Caco-2 (cell line): ENCODE measurements at regions not wholly inside any gene's neighbourhood (a gene's known extent, or its start where the extent isn't known, plus 50 kb on each side); places are given as distances from the start of the nearest gene placed in this dataset.

Source experiments
- BruUV-seq: library from RNA; stranded (reverse); fragments of 400-500 nt; replicated peaks from 2 replicates; lab custom pipeline; 2021; lab: Mats Ljungman, UMichigan
- CTCF ChIA-PET: fragments of 300-600 bp; sonication (Branson Sonifier 250); formaldehyde crosslinking; loops from one replicate; lab custom pipeline; 2022; ENCODE audit warnings: antibody characterized with exemption; lab: Charles Lee
- POLR2A ChIA-PET: fragments of 300-600 bp; sonication (Branson Sonifier 250); formaldehyde crosslinking; loops from one replicate; lab custom pipeline; 2022; ENCODE audit warnings: antibody characterized with exemption; lab: Charles Lee
- DNase-seq, 2 experiments: peaks; one replicate each; pipeline versions ENCODE4 v3.0.0 to v3.0.0-alpha.2; 2020 to 2022
- H3K27me3 ChIP-seq: replicated peaks from 2 replicates; pipeline ENCODE4 v1.6.0; 2011; ENCODE audit warnings: low read length; ENCODE audit not compliant: control insufficient read depth, insufficient read depth
- H3K36me3 ChIP-seq: 2 replicates; pipeline ENCODE4 v1.5.1; 2011; ENCODE audit warnings: low read length; ENCODE audit not compliant: control insufficient read depth, insufficient read depth
- H3K4me1 ChIP-seq: fragments of 250-450 bp; sonication (Bioruptor Pico); 2 replicates; pipeline ENCODE4 v1.5.1; 2020; ENCODE audit warnings: mild to moderate bottlenecking
- H3K4me3 ChIP-seq: 2 replicates; pipeline ENCODE4 v1.5.1; 2011; ENCODE audit warnings: low read depth, mild to moderate bottlenecking, control low read depth, low read length
- H3K9me3 ChIP-seq: fragments of 250-450 bp; sonication (Bioruptor Pico); 2 replicates; pipeline ENCODE4 v1.5.1; 2020; ENCODE audit warnings: mild to moderate bottlenecking, moderate library complexity
- H3K27ac Mint-ChIP-seq: one replicate; pipeline ENCODE4 v1.8.0; 2022; ENCODE audit warnings: mixed read lengths; ENCODE audit not compliant: unreplicated experiment
- H3K27me3 Mint-ChIP-seq: one replicate; pipeline ENCODE4 v1.8.0; 2022; ENCODE audit warnings: mixed read lengths; ENCODE audit not compliant: insufficient read depth, unreplicated experiment
- H3K36me3 Mint-ChIP-seq: one replicate; pipeline ENCODE4 v1.8.0; 2022; ENCODE audit warnings: mild to moderate bottlenecking, mixed read lengths; ENCODE audit not compliant: insufficient read depth, unreplicated experiment
- H3K4me1 Mint-ChIP-seq: one replicate; pipeline ENCODE4 v1.8.0; 2022; ENCODE audit warnings: low read depth, mixed read lengths; ENCODE audit not compliant: unreplicated experiment
- H3K4me3 Mint-ChIP-seq: one replicate; pipeline ENCODE4 v1.8.0; 2022; ENCODE audit warnings: mild to moderate bottlenecking, moderate library complexity, mixed read lengths; ENCODE audit not compliant: unreplicated experiment
- H3K9me3 Mint-ChIP-seq: one replicate; pipeline ENCODE4 v1.8.0; 2022; ENCODE audit warnings: mixed read lengths; ENCODE audit not compliant: unreplicated experiment
- CTCF ChIP-seq, 2 experiments: fragments of 200-600 bp in 1 of 2; IDR thresholded peaks; 1 replicate in 1 of 2; 2 replicates in 1 of 2; pipeline versions ENCODE4 v1.5.1 to v1.8.0; 2011 to 2022; ENCODE audit warnings: antibody characterized with exemption in 1 of 2, control low read depth in 1 of 2, inconsistent platforms in 1 of 2, low read depth in 1 of 2, low read length in 1 of 2, mild to moderate bottlenecking in 1 of 2, moderate library complexity in 1 of 2; ENCODE audit not compliant: insufficient read depth in 1 of 2, severe bottlenecking in 1 of 2, unreplicated experiment in 1 of 2
- intact Hi-C: fragments of 100-400 bp; cut with micrococcal nuclease; formaldehyde crosslinking; loops from one replicate; pipeline ENCODE4 v1.10.0; 2022; ENCODE audit not compliant: unreplicated experiment

GRCh38 chr2:51208521-51208920 is 176.6 kb upstream of the NRXN1 start:
- H3K4me3 ChIP-seq = no peak overlapping the region
- Mint-ChIP-seq H3K27me3 (no peaks in the 10 kb centered on the region), H3K36me3 (no peaks in the 10 kb centered on the region), H3K9me3 (no peaks in the 10 kb centered on the region), H3K4me3 (no peak overlapping the region), H3K27ac (no peak overlapping the region), H3K4me1 (no peaks in the 10 kb centered on the region)
- POLR2A ChIA-PET = no interaction called here
- no peak for TF ChIP-seq CTCF (IDR thresholded peaks at IDR 0.05; ENCODE audit: insufficient read depth in 1 of 2, low read depth in 1 of 2, low read length in 1 of 2, severe bottlenecking in 1 of 2, unreplicated experiment in 1 of 2)
- CTCF ChIA-PET = no interaction called here
- intact Hi-C loops = no loop called here
- DNase-seq = no peak
- no peaks in the 10 kb centered on the region for H3K9me3 ChIP-seq
- no peaks in the 10 kb centered on the region for H3K27me3 ChIP-seq
- no peaks in the 10 kb centered on the region for H3K4me1 ChIP-seq
- BruUV-seq = no TSS peak
- H3K36me3 ChIP-seq = no peaks in the 10 kb centered on the region

DNA sequence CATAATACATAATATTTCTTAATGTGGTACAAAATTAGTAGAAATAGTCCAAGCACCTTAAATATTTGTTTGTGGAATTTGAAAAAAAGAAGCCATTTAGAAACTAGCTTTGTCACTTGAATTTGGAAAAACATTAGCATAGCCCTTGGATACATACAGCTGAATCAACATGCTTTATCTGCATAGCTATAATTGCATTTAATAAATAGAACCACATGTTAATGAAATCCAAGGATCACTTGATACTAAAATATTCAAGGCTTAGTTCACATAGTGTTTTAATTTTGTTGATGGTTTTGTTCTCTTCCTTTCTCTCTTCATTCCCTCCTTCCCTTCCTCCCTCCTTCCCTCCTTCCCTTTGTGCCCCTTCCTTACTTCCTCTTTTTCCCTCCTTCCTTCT is 169.4 kb upstream of the NRXN1 start:
- Histone ChIP-seq H3K9me3 (no peaks in the 10 kb centered on the region), H3K4me3 (no peak overlapping the region), H3K4me1 (no peaks in the 10 kb centered on the region), H3K36me3 (no peaks in the 10 kb centered on the region), H3K27me3 (no peaks in the 10 kb centered on the region)
- no peaks in the 10 kb centered on the region for H3K4me1 Mint-ChIP-seq
- POLR2A ChIA-PET = no interaction called here
- no peak for TF ChIP-seq CTCF (IDR thresholded peaks at IDR 0.05; ENCODE audit: insufficient read depth in 1 of 2, low read depth in 1 of 2, low read length in 1 of 2, severe bottlenecking in 1 of 2, unreplicated experiment in 1 of 2)
- H3K36me3 Mint-ChIP-seq = no peaks in the 10 kb centered on the region
- H3K27me3 Mint-ChIP-seq = peaks cover 6% of the 10 kb centered on the region
- no peaks in the 10 kb centered on the region for H3K9me3 Mint-ChIP-seq
- no peak overlapping the region for H3K27ac Mint-ChIP-seq
- CTCF ChIA-PET = no interaction called here
- no TSS peak for BruUV-seq
- H3K4me3 Mint-ChIP-seq = no peak overlapping the region
- intact Hi-C loops = no loop called here
- DNase-seq = no peak

- no peak for DNase-seq
- Mint-ChIP-seq H3K4me3 (no peak overlapping the region), H3K27me3 (peaks cover 5% of the 10 kb centered on the region), H3K36me3 (no peaks in the 10 kb centered on the region), H3K4me1 (no peaks in the 10 kb centered on the region), H3K27ac (no peak overlapping the region), H3K9me3 (no peaks in the 10 kb centered on the region)
- ChIA-PET CTCF (no interaction called here), POLR2A (no interaction called here)
- intact Hi-C loops = no loop called here
- no peaks in the 10 kb centered on the region for H3K27me3 ChIP-seq
- no peaks in the 10 kb centered on the region for H3K9me3 ChIP-seq
- BruUV-seq = no TSS peak
- no peak overlapping the region for H3K4me3 ChIP-seq
- TF ChIP-seq CTCF (IDR thresholded peaks at IDR 0.05; ENCODE audit: insufficient read depth in 1 of 2, low read depth in 1 of 2, low read length in 1 of 2, severe bottlenecking in 1 of 2, unreplicated experiment in 1 of 2) = no peak
- no peaks in the 10 kb centered on the region for H3K4me1 ChIP-seq
- H3K36me3 ChIP-seq = no peaks in the 10 kb centered on the region
Observed at GRCh38 chr2:51194656-51195055, 162.7 kb upstream of the NRXN1 start.
